Fibroblast of lung (primary cell): ENCODE measurements at regions not wholly inside any gene's neighbourhood (a gene's known extent, or its start where the extent isn't known, plus 50 kb on each side); places are given as distances from the start of the nearest gene placed in this dataset.

ENCODE experiments used
- DNase-seq, 2 donors: peaks; one replicate each; pipeline versions ENCODE4 v3.0.0 to v3.0.0-alpha.2; 2010; ENCODE audit warnings: low read depth in 2 of 2
- H2AFZ ChIP-seq: 2 replicates; pipeline ENCODE4 v1.5.1; 2012; ENCODE audit warnings: low read length, control low read depth, inconsistent platforms
- H3K27ac ChIP-seq: 2 replicates; pipeline ENCODE4 v1.5.1; 2011; ENCODE audit warnings: low read length, control low read depth; ENCODE audit not compliant: insufficient read depth
- H3K27me3 ChIP-seq: 2 replicates; pipeline ENCODE4 v1.5.1; 2011; ENCODE audit warnings: mild to moderate bottlenecking, low read length; ENCODE audit not compliant: control insufficient read depth, insufficient read depth
- H3K36me3 ChIP-seq: 2 replicates; pipeline ENCODE4 v1.5.1; 2011; ENCODE audit warnings: low read length; ENCODE audit not compliant: control insufficient read depth, insufficient read depth
- H3K4me1 ChIP-seq: 2 replicates; pipeline ENCODE4 v1.5.1; 2011; ENCODE audit warnings: low read length; ENCODE audit not compliant: control insufficient read depth, insufficient read depth; ENCODE audit errors: extremely low read depth
- H3K4me2 ChIP-seq: 2 replicates; pipeline ENCODE4 v1.5.1; 2011; ENCODE audit warnings: low read length, control low read depth; ENCODE audit not compliant: insufficient read depth; ENCODE audit errors: extremely low read depth
- H3K4me3 ChIP-seq, 4 experiments: fragments of 200-600 bp in 1 of 4; sonication (generic) in 1 of 4; replicated peaks in 1 of 4; 2 replicates each; pipeline ENCODE4 v1.5.1; 2011 to 2016; ENCODE audit warnings: low read length in 4 of 4, low read depth in 3 of 4, mild to moderate bottlenecking in 3 of 4, control low read depth in 2 of 4, inconsistent platforms in 1 of 4, mixed read lengths in 1 of 4; ENCODE audit not compliant: insufficient read depth in 1 of 4; ENCODE audit errors: control extremely low read depth in 1 of 4
- H3K79me2 ChIP-seq: 2 replicates; pipeline ENCODE4 v1.5.1; 2012; ENCODE audit warnings: mild to moderate bottlenecking, low read length, inconsistent platforms; ENCODE audit not compliant: control insufficient read depth, insufficient read depth
- H3K9ac ChIP-seq: 2 replicates; pipeline ENCODE4 v1.5.1; 2011; ENCODE audit warnings: mild to moderate bottlenecking, low read length, control low read depth; ENCODE audit not compliant: insufficient read depth
- H3K9me3 ChIP-seq: 2 replicates; pipeline ENCODE4 v1.5.1; 2012; ENCODE audit warnings: low read depth, low read length; ENCODE audit not compliant: control insufficient read depth, insufficient read depth
- H4K20me1 ChIP-seq: 2 replicates; pipeline ENCODE4 v1.5.1; 2011; ENCODE audit warnings: low read length; ENCODE audit not compliant: control insufficient read depth, insufficient read depth; ENCODE audit errors: extremely low read depth
- EZH2 ChIP-seq: IDR thresholded peaks from 2 replicates; pipeline ENCODE4 v1.5.1; 2012; ENCODE audit warnings: low read length, control low read depth, mild to moderate bottlenecking; ENCODE audit errors: missing control alignments
- TF ChIP-seq, protein P1 (sequence below), 2 donors: IDR thresholded peaks in 1 of 2; conservative IDR thresholded peaks in 1 of 2; 1 replicate in 1 of 2; 2 replicates in 1 of 2; pipeline ENCODE4 v1.5.1; 2011 to 2012; ENCODE audit warnings: low read length in 2 of 2, control low read depth in 1 of 2, inconsistent platforms in 1 of 2, low read depth in 1 of 2, mild to moderate bottlenecking in 1 of 2

DNA sequence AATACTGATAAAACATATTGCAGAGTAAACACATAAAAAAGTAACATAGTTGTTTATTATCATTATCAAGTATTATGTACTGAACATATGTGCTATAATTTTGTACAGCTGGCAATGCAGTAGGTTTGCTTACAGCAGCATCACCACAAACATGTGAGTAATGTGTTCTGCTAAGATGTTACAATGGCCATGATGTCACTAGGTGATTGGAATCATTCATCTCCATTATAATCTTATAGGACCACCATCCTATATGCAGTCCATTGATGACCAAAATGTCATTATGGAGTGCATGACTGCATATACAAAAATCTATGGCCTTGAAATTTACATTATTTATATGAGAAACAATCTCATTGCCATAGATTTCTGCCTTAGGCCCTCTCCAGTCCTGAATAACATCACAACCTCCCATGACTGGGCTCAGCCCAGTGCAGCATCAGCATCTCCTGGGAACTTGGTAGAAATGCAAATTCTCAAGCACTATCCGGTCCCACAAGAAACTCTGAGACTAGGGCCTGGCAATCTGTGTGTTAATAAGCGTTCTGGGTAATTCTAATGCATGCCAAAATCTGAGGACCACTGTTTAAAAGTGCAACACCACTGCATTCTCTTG is 352.0 kb upstream of the MARCKS start:
- Histone ChIP-seq H3K9ac (no peak overlapping the region), H3K4me1 (no peaks in the 10 kb centered on the region), H3K4me2 (no peak overlapping the region), H4K20me1 (no peaks in the 10 kb centered on the region), H3K36me3 (no peaks in the 10 kb centered on the region), H2AFZ (no peak overlapping the region), H3K79me2 (no peaks in the 10 kb centered on the region), H3K27me3 (no peaks in the 10 kb centered on the region), H3K9me3 (no peaks in the 10 kb centered on the region), H3K4me3 (no peak overlapping the region), H3K27ac (no peak overlapping the region)
- DNase-seq, result no peak
- TF ChIP-seq, protein P1, sequence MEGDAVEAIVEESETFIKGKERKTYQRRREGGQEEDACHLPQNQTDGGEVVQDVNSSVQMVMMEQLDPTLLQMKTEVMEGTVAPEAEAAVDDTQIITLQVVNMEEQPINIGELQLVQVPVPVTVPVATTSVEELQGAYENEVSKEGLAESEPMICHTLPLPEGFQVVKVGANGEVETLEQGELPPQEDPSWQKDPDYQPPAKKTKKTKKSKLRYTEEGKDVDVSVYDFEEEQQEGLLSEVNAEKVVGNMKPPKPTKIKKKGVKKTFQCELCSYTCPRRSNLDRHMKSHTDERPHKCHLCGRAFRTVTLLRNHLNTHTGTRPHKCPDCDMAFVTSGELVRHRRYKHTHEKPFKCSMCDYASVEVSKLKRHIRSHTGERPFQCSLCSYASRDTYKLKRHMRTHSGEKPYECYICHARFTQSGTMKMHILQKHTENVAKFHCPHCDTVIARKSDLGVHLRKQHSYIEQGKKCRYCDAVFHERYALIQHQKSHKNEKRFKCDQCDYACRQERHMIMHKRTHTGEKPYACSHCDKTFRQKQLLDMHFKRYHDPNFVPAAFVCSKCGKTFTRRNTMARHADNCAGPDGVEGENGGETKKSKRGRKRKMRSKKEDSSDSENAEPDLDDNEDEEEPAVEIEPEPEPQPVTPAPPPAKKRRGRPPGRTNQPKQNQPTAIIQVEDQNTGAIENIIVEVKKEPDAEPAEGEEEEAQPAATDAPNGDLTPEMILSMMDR (conservative IDR thresholded peaks at IDR 0.05 in 1 of 2, IDR thresholded peaks at IDR 0.05 in 1 of 2; ENCODE audit: low read depth in 1 of 2, low read length in 2 of 2), result no peak
- no peak for TF ChIP-seq EZH2

- no peak overlapping the region for H3K4me3 ChIP-seq
- H3K27me3 ChIP-seq, result no peaks in the 10 kb centered on the region
- H3K9me3 ChIP-seq, result no peaks in the 10 kb centered on the region
- no peak for DNase-seq
- no peak overlapping the region for H2AFZ ChIP-seq
- H3K36me3 ChIP-seq, result no peaks in the 10 kb centered on the region
- TF ChIP-seq EZH2, result no peak
- TF ChIP-seq, protein P1 (conservative IDR thresholded peaks at IDR 0.05 in 1 of 2, IDR thresholded peaks at IDR 0.05 in 1 of 2; ENCODE audit: low read depth in 1 of 2, low read length in 2 of 2), result no peak
- no peaks in the 10 kb centered on the region for H4K20me1 ChIP-seq
- H3K4me1 ChIP-seq, result no peaks in the 10 kb centered on the region
- no peaks in the 10 kb centered on the region for H3K79me2 ChIP-seq
- H3K4me2 ChIP-seq, result no peak overlapping the region
- H3K27ac ChIP-seq, result no peak overlapping the region
- no peak overlapping the region for H3K9ac ChIP-seq
Measured at GRCh38 chr6:113508249-113508648, 348.9 kb upstream of the MARCKS start.

DNA sequence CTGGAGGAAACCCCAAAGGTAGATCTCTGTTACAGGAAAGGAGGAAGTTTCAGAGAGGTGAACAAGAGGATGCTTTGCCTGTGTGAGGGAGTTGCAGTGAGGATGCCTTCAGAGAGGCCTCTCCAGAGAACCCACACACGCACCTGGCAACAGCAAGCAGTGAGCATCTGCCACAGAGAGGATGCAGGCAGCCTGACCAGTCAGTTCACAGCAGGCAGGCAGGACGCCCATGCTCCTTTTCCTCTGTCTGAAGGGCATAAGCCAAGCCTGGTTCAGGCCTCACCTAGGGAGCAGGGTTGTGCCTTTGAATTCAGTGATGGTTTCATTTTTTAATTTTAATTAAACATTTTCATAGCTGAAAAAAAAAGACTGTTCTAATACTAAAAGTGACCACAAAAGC is 346.0 kb upstream of the MARCKS start:
- no peak overlapping the region for H3K27ac ChIP-seq
- H3K4me2 ChIP-seq, result no peak overlapping the region
- TF ChIP-seq, protein P1 (conservative IDR thresholded peaks at IDR 0.05 in 1 of 2, IDR thresholded peaks at IDR 0.05 in 1 of 2; ENCODE audit: low read depth in 1 of 2, low read length in 2 of 2), result no peak
- TF ChIP-seq EZH2, result no peak
- no peaks in the 10 kb centered on the region for H3K36me3 ChIP-seq
- no peak overlapping the region for H3K9ac ChIP-seq
- H3K9me3 ChIP-seq, result no peaks in the 10 kb centered on the region
- H4K20me1 ChIP-seq, result no peaks in the 10 kb centered on the region
- H3K79me2 ChIP-seq, result no peaks in the 10 kb centered on the region
- no peaks in the 10 kb centered on the region for H3K4me1 ChIP-seq
- H3K27me3 ChIP-seq, result no peaks in the 10 kb centered on the region
- H3K4me3 ChIP-seq, result no peak overlapping the region
- no peak for DNase-seq
- H2AFZ ChIP-seq, result no peak overlapping the region
